HCT116 (cell line): ENCODE measurements at regions not wholly inside any gene's neighbourhood (a gene's known extent, or its start where the extent isn't known, plus 50 kb on each side); places are given as distances from the start of the nearest gene placed in this dataset.

Experiments
- ATAC-seq: fragments of 200-7000 bp; cut with Tn5 transposase; 2 replicates; pipeline ENCODE4 v1.9.1; 2020; ENCODE audit warnings: mild to moderate bottlenecking, moderate library complexity
- BruUV-seq: library from RNA; stranded (reverse); fragments of 400-500 nt; replicated peaks from 2 replicates; lab custom pipeline; 2021; lab: Mats Ljungman, UMichigan
- CTCF ChIA-PET: fragments of 300-600 bp; sonication (Branson Sonifier 250); formaldehyde crosslinking; loops from one replicate; lab custom pipeline; 2021; ENCODE audit warnings: antibody characterized with exemption; lab: Charles Lee
- POLR2A ChIA-PET: fragments of 300-600, 350-600 bp; sonication (Branson Sonifier 250); formaldehyde crosslinking; loops from one replicate; lab custom pipeline; 2021; ENCODE audit warnings: antibody characterized with exemption; lab: Charles Lee
- RAD21 ChIA-PET, 2 experiments: fragments of 300-600 bp; sonication (Branson Sonifier 250); formaldehyde crosslinking; loops; one replicate each; lab custom pipeline; 2023; ENCODE audit warnings: low total read pairs in 2 of 2; ENCODE audit not compliant: uncharacterized antibody in 2 of 2, unreplicated experiment in 2 of 2, low non-redundant PET in 1 of 2; lab: Charles Lee
- DNase-seq: peaks from one replicate; pipeline ENCODE4 v3.0.0-alpha.2; 2010; ENCODE audit warnings: low read depth, low spot score
- H2AFZ ChIP-seq: fragments of 200-600 bp; shearing (Covaris generic), sonication (generic); 2 replicates; pipeline ENCODE4 v1.6.1; 2017; ENCODE audit warnings: low read depth, mixed run types, mixed read lengths, antibody characterized with exemption, low read length; ENCODE audit not compliant: poor library complexity, severe bottlenecking
- H3K27ac ChIP-seq: 2 replicates; pipeline ENCODE4 v1.5.1; 2012; ENCODE audit warnings: low read depth, low read length
- H3K27me3 ChIP-seq: fragments of 200-600 bp; sonication (generic); 2 replicates; pipeline ENCODE4 v1.6.1; 2016; ENCODE audit warnings: mixed run types, low read length, mixed read lengths; ENCODE audit not compliant: insufficient read depth
- H3K36me3 ChIP-seq, 2 experiments: fragments of 200-500 bp in 1 of 2; fragments of 200-600 bp in 1 of 2; sonication (Bioruptor generic) in 1 of 2; sonication (generic) in 1 of 2; 2 replicates each; pipeline versions ENCODE4 v1.5.1 to v1.6.1; 2014 to 2016; ENCODE audit warnings: low read length in 2 of 2, inconsistent platforms in 1 of 2, mixed read lengths in 1 of 2, mixed run types in 1 of 2; ENCODE audit not compliant: insufficient read depth in 2 of 2, control insufficient read depth in 1 of 2
- H3K4me1 ChIP-seq, 2 experiments: fragments of 200-600 bp in 1 of 2; sonication (generic) in 1 of 2; 2 replicates each; pipeline versions ENCODE4 v1.5.1 to v1.6.1; 2012 to 2017; ENCODE audit warnings: low read length in 2 of 2, inconsistent platforms in 1 of 2, mild to moderate bottlenecking in 1 of 2, mixed read lengths in 1 of 2, mixed run types in 1 of 2, moderate library complexity in 1 of 2; ENCODE audit not compliant: insufficient read depth in 2 of 2, control insufficient read depth in 1 of 2
- H3K4me2 ChIP-seq: fragments of 200-600 bp; sonication (generic); 2 replicates; pipeline ENCODE4 v1.6.1; 2017; ENCODE audit warnings: mixed run types, low read length, mixed read lengths
- H3K4me3 ChIP-seq, 2 experiments: fragments of 200-600 bp in 1 of 2; sonication (generic) in 1 of 2; replicated peaks in 1 of 2; 2 replicates each; pipeline ENCODE4 v1.5.1; 2011 to 2016; ENCODE audit warnings: low read length in 2 of 2, control low read depth in 1 of 2, low read depth in 1 of 2, mild to moderate bottlenecking in 1 of 2, mixed read lengths in 1 of 2, mixed run types in 1 of 2
- H3K79me2 ChIP-seq: fragments of 200-600 bp; sonication (generic); 2 replicates; pipeline ENCODE4 v1.6.1; 2017; ENCODE audit warnings: mild to moderate bottlenecking, mixed run types, low read length, moderate library complexity, mixed read lengths; ENCODE audit not compliant: insufficient read depth
- H3K9ac ChIP-seq: fragments of 200-600 bp; sonication (generic); 2 replicates; pipeline ENCODE4 v1.6.1; 2016; ENCODE audit warnings: low read length, mixed read lengths
- H3K9me2 ChIP-seq: fragments of 200-600 bp; sonication (generic), shearing (Covaris generic); 2 replicates; pipeline ENCODE4 v1.6.1; 2017; ENCODE audit warnings: mixed run types, mild to moderate bottlenecking, moderate library complexity; ENCODE audit not compliant: insufficient read depth
- H3K9me3 ChIP-seq, 2 experiments: fragments of 200-500 bp in 1 of 2; fragments of 200-600 bp in 1 of 2; sonication (Bioruptor generic) in 1 of 2; sonication (generic) in 1 of 2; 2 replicates each; pipeline ENCODE4 v1.6.1; 2014 to 2017; ENCODE audit warnings: low read length in 2 of 2, mixed read lengths in 2 of 2, inconsistent platforms in 1 of 2, low read depth in 1 of 2, mild to moderate bottlenecking in 1 of 2, mixed run types in 1 of 2, moderate library complexity in 1 of 2; ENCODE audit not compliant: control insufficient read depth in 1 of 2, insufficient read depth in 1 of 2
- H4K20me1 ChIP-seq: fragments of 200-600 bp; sonication (generic), shearing (Covaris generic); 2 replicates; pipeline ENCODE4 v1.6.1; 2017; ENCODE audit warnings: mixed run types, mild to moderate bottlenecking, moderate library complexity; ENCODE audit not compliant: insufficient read depth
- CBX3 ChIP-seq: IDR thresholded peaks from 2 replicates; pipeline ENCODE4 v1.6.1; 2012; ENCODE audit warnings: low read depth
- CEBPB ChIP-seq: IDR thresholded peaks from 2 replicates; pipeline ENCODE4 v1.6.1; 2012; ENCODE audit warnings: low read depth
- EZH2phosphoT487 ChIP-seq: fragments of 200-600 bp; IDR thresholded peaks from 2 replicates; pipeline ENCODE4 v1.6.1; 2018; ENCODE audit warnings: antibody characterized with exemption, borderline replicate concordance
- FOSL1 ChIP-seq: IDR thresholded peaks from 2 replicates; pipeline ENCODE4 v1.6.1; 2012; ENCODE audit warnings: low read depth
- JUND ChIP-seq: IDR thresholded peaks from 2 replicates; pipeline ENCODE4 v1.6.1; 2012
- POLR2A ChIP-seq: IDR thresholded peaks from 2 replicates; pipeline ENCODE4 v1.7.0; 2011; ENCODE audit warnings: borderline replicate concordance; ENCODE audit not compliant: insufficient read depth, insufficient read length; ENCODE audit errors: extremely low read depth
- POLR2AphosphoS5 ChIP-seq: IDR thresholded peaks from 2 replicates; pipeline ENCODE4 v1.6.1; 2011; ENCODE audit warnings: mild to moderate bottlenecking, low read depth, low read length, moderate library complexity
- RAD21 ChIP-seq: IDR thresholded peaks from 2 replicates; pipeline ENCODE4 v1.6.1; 2012; ENCODE audit warnings: low read depth, mild to moderate bottlenecking
- SIN3A ChIP-seq: IDR thresholded peaks from 2 replicates; pipeline ENCODE4 v1.6.1; 2012; ENCODE audit warnings: low read depth
- SP1 ChIP-seq: IDR thresholded peaks from 2 replicates; pipeline ENCODE4 v1.6.1; 2012; ENCODE audit warnings: low read depth
- TCF7L2 ChIP-seq: IDR thresholded peaks from 2 replicates; pipeline ENCODE4 v1.7.0; 2011; ENCODE audit warnings: borderline replicate concordance, inconsistent platforms; ENCODE audit not compliant: insufficient read depth, insufficient read length; ENCODE audit errors: extremely low read depth
- YY1 ChIP-seq: IDR thresholded peaks from 2 replicates; pipeline ENCODE4 v1.6.1; 2011; ENCODE audit warnings: low read length, low read depth, moderate library complexity, mild to moderate bottlenecking; ENCODE audit not compliant: insufficient replicate concordance; ENCODE audit errors: extremely low read depth
- ZFX ChIP-seq: fragments of 450-650 bp; IDR thresholded peaks from 2 replicates; pipeline ENCODE4 v1.6.1; 2017
- ZNF274 ChIP-seq: fragments of 200-500 bp; sonication (Bioruptor generic); IDR thresholded peaks from 2 replicates; pipeline ENCODE4 v1.6.1; 2014; ENCODE audit warnings: mild to moderate bottlenecking, low read depth, low read length, inconsistent platforms
- intact Hi-C: fragments of 100-400 bp; cut with micrococcal nuclease; formaldehyde crosslinking; loops from 2 replicates; pipeline ENCODE4 v1.10.0; 2022
- TF ChIP-seq, protein P1 (sequence below): IDR thresholded peaks from 2 replicates; pipeline ENCODE4 v1.6.1; 2012
- TF ChIP-seq, protein P2 (sequence below), 3 experiments: fragments of 200-600 bp in 1 of 3; sonication (generic) in 1 of 3; IDR thresholded peaks in 2 of 3; conservative IDR thresholded peaks in 1 of 3; 2 replicates each; pipeline ENCODE4 v1.5.1; 2012 to 2017; ENCODE audit warnings: low read depth in 2 of 3, low read length in 2 of 3, antibody characterized with exemption in 1 of 3, borderline replicate concordance in 1 of 3, control low read depth in 1 of 3, mild to moderate bottlenecking in 1 of 3, mixed read lengths in 1 of 3, mixed run types in 1 of 3, moderate library complexity in 1 of 3; ENCODE audit not compliant: insufficient read depth in 1 of 3
- TF ChIP-seq, protein P3 (sequence below): IDR thresholded peaks from 2 replicates; pipeline ENCODE4 v1.6.1; 2012
- TF ChIP-seq, protein P4 (sequence below): IDR thresholded peaks from 2 replicates; pipeline ENCODE4 v1.6.1; 2012; ENCODE audit warnings: low read depth

- RAD21 ChIA-PET = no interaction called here
- Histone ChIP-seq H3K27me3 (peaks cover 38% of the 10 kb centered on the region; the same call in 1 of the 2 replicates), H3K79me2 (no peaks in the 10 kb centered on the region)
- CTCF ChIA-PET = no interaction called here
- intact Hi-C loops = no loop called here
- TF ChIP-seq SIN3A = no peak
- TF ChIP-seq CBX3 = no peak
- no peak for TF ChIP-seq POLR2AphosphoS5
- no peak for TF ChIP-seq ZFX
- no peak for TF ChIP-seq RAD21
- TF ChIP-seq, protein P1, sequence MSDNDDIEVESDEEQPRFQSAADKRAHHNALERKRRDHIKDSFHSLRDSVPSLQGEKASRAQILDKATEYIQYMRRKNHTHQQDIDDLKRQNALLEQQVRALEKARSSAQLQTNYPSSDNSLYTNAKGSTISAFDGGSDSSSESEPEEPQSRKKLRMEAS = no peak
- TF ChIP-seq POLR2A = no peak
- no peak for TF ChIP-seq FOSL1
- TF ChIP-seq, protein P2, sequence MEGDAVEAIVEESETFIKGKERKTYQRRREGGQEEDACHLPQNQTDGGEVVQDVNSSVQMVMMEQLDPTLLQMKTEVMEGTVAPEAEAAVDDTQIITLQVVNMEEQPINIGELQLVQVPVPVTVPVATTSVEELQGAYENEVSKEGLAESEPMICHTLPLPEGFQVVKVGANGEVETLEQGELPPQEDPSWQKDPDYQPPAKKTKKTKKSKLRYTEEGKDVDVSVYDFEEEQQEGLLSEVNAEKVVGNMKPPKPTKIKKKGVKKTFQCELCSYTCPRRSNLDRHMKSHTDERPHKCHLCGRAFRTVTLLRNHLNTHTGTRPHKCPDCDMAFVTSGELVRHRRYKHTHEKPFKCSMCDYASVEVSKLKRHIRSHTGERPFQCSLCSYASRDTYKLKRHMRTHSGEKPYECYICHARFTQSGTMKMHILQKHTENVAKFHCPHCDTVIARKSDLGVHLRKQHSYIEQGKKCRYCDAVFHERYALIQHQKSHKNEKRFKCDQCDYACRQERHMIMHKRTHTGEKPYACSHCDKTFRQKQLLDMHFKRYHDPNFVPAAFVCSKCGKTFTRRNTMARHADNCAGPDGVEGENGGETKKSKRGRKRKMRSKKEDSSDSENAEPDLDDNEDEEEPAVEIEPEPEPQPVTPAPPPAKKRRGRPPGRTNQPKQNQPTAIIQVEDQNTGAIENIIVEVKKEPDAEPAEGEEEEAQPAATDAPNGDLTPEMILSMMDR (IDR thresholded peaks at IDR 0.05 in 2 of 3, conservative IDR thresholded peaks at IDR 0.05 in 1 of 3; ENCODE audit: borderline replicate concordance in 1 of 3, insufficient read depth in 1 of 3, low read depth in 2 of 3, low read length in 2 of 3) = no peak
- no peak for TF ChIP-seq ZNF274
- TF ChIP-seq, protein P3, sequence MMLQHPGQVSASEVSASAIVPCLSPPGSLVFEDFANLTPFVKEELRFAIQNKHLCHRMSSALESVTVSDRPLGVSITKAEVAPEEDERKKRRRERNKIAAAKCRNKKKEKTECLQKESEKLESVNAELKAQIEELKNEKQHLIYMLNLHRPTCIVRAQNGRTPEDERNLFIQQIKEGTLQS = no peak
- TF ChIP-seq YY1 = no peak
- TF ChIP-seq EZH2phosphoT487 = no peak
- no peak for TF ChIP-seq CEBPB
- TF ChIP-seq JUND = no peak
- TF ChIP-seq TCF7L2 = no peak
- TF ChIP-seq, protein P4, sequence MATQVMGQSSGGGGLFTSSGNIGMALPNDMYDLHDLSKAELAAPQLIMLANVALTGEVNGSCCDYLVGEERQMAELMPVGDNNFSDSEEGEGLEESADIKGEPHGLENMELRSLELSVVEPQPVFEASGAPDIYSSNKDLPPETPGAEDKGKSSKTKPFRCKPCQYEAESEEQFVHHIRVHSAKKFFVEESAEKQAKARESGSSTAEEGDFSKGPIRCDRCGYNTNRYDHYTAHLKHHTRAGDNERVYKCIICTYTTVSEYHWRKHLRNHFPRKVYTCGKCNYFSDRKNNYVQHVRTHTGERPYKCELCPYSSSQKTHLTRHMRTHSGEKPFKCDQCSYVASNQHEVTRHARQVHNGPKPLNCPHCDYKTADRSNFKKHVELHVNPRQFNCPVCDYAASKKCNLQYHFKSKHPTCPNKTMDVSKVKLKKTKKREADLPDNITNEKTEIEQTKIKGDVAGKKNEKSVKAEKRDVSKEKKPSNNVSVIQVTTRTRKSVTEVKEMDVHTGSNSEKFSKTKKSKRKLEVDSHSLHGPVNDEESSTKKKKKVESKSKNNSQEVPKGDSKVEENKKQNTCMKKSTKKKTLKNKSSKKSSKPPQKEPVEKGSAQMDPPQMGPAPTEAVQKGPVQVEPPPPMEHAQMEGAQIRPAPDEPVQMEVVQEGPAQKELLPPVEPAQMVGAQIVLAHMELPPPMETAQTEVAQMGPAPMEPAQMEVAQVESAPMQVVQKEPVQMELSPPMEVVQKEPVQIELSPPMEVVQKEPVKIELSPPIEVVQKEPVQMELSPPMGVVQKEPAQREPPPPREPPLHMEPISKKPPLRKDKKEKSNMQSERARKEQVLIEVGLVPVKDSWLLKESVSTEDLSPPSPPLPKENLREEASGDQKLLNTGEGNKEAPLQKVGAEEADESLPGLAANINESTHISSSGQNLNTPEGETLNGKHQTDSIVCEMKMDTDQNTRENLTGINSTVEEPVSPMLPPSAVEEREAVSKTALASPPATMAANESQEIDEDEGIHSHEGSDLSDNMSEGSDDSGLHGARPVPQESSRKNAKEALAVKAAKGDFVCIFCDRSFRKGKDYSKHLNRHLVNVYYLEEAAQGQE = no peak
- no peak for TF ChIP-seq SP1
- TF ChIP-seq, all 23 proteins: peak for 0
- Histone ChIP-seq H3K9me2 (no peaks in the 10 kb centered on the region), H3K9me3 (no peaks in the 10 kb centered on the region), H3K4me3 (no peak overlapping the region), H3K4me2 (no peak overlapping the region), H4K20me1 (no peaks in the 10 kb centered on the region), H3K27ac (no peak overlapping the region), H3K4me1 (no peaks in the 10 kb centered on the region), H2AFZ (no peak overlapping the region), H3K36me3 (no peaks in the 10 kb centered on the region), H3K9ac (no peak overlapping the region)
- no peak for ATAC-seq
- no peak for DNase-seq
- no TSS peak for BruUV-seq
- POLR2A ChIA-PET = no interaction called here
Observed at GRCh38 chr20:24789877-24790276, 159.2 kb upstream of the CST7 start.
